ENCODE measurements at regions not wholly inside any gene's neighbourhood (a gene's known extent, or its start where the extent isn't known, plus 50 kb on each side); places are given as distances from the start of the nearest gene placed in this dataset.

GRCh38 chr21:19987671-19988070 is 1010.5 kb upstream of the NCAM2 start (continued):
- no peak for TF ChIP-seq POLR2AphosphoS5 (IDR thresholded peaks at IDR 0.05; ENCODE audit: low read depth, low read length)

DNA sequence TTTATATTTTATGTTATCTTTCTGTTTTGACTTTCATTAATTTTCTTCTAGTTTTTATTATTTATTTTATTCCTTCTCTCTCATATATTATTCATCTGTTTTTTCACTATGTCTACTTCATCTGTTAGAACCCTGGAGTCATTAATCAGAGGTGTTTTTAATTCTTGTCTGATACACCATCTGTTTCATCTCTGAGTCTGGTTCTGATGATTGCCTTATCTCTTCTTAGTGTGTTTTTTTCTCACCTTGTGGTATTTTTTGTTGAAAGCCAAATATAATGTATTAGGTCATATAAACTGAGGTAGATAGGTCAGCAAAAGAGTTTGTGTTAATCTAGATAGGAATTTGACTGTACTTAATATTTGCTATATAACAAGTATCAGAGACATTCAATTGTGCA is 1005.7 kb upstream of the NCAM2 start:
- no peak overlapping the region for H3K9ac ChIP-seq (ENCODE audit: low read length)
- H3K27ac ChIP-seq (ENCODE audit: low read depth, low read length): no peak overlapping the region
- no peak overlapping the region for H2AFZ ChIP-seq (ENCODE audit: low read depth, low read length, poor library complexity, severe bottlenecking)
- ChIA-PET POLR2A (no interaction called here), CTCF (no interaction called here), RAD21 (ENCODE audit: low non-redundant PET in 1 of 2, low total read pairs in 2 of 2, uncharacterized antibody in 2 of 2, unreplicated experiment in 2 of 2) (no interaction called here)
- H3K4me3 ChIP-seq (replicated peaks in 1 of 2; ENCODE audit: low read depth in 1 of 2, low read length in 2 of 2): no peak overlapping the region
- no peaks in the 10 kb centered on the region for H3K79me2 ChIP-seq (ENCODE audit: insufficient read depth, low read length)
- no peaks in the 10 kb centered on the region for H3K27me3 ChIP-seq (ENCODE audit: insufficient read depth, low read length)
- DNase-seq (ENCODE audit: low read depth, low spot score) (no peak), ATAC-seq (no peak)
- no peak for TF ChIP-seq CBX3 (IDR thresholded peaks at IDR 0.05; ENCODE audit: low read depth)
- TF ChIP-seq FOSL1 (IDR thresholded peaks at IDR 0.05; ENCODE audit: low read depth): no peak
- no peak for TF ChIP-seq SIN3A (IDR thresholded peaks at IDR 0.05; ENCODE audit: low read depth)
- TF ChIP-seq POLR2A (IDR thresholded peaks at IDR 0.05; ENCODE audit: borderline replicate concordance, extremely low read depth, insufficient read depth, insufficient read length): no peak
- no peak for TF ChIP-seq ZNF274 (IDR thresholded peaks at IDR 0.05; ENCODE audit: low read depth, low read length)
- no peak for TF ChIP-seq JUND (IDR thresholded peaks at IDR 0.05)
- TF ChIP-seq, protein P1, sequence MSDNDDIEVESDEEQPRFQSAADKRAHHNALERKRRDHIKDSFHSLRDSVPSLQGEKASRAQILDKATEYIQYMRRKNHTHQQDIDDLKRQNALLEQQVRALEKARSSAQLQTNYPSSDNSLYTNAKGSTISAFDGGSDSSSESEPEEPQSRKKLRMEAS (IDR thresholded peaks at IDR 0.05): no peak
- TF ChIP-seq POLR2AphosphoS5 (IDR thresholded peaks at IDR 0.05; ENCODE audit: low read depth, low read length): no peak
- H3K4me2 ChIP-seq (ENCODE audit: low read length): no peak overlapping the region
- H3K9me3 ChIP-seq (ENCODE audit: control insufficient read depth in 1 of 2, insufficient read depth in 1 of 2, low read depth in 1 of 2, low read length in 2 of 2): peaks cover 12 to 18% of the 10 kb centered on the region in 2 experiments; a peak in 3 of 4 replicates
- H3K36me3 ChIP-seq (ENCODE audit: control insufficient read depth in 1 of 2, insufficient read depth in 2 of 2, low read length in 2 of 2): no peaks in the 10 kb centered on the region
- H4K20me1 ChIP-seq (ENCODE audit: insufficient read depth): no peaks in the 10 kb centered on the region
- H3K4me1 ChIP-seq (ENCODE audit: control insufficient read depth in 1 of 2, insufficient read depth in 2 of 2, low read length in 2 of 2): no peaks in the 10 kb centered on the region
- intact Hi-C loops (cut with micrococcal nuclease): no loop called here
- H3K9me2 ChIP-seq (ENCODE audit: insufficient read depth): no peaks in the 10 kb centered on the region
- BruUV-seq (replicated peaks): no TSS peak

DNA sequence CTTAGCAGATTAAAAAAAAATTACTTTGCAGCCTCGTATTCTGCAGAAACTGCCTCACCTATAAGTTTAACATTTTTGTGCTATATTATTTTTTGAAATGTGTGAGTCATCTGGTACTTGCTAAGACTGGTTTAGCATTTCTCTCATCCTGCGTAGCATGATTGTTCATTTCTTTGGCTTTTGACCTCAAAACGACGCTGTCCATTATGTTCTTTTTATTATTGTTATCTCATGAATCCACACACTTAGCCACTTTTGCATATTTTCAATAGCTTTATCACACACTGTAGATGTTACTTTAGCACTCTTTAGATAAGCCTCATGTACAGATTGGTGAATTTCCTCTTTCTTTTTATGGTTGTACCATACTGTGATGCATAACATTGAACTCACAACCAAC is 1004.9 kb upstream of the NCAM2 start:
- no peaks in the 10 kb centered on the region for H3K27me3 ChIP-seq (ENCODE audit: insufficient read depth, low read length)
- H3K79me2 ChIP-seq (ENCODE audit: insufficient read depth, low read length): no peaks in the 10 kb centered on the region
- H4K20me1 ChIP-seq (ENCODE audit: insufficient read depth): no peaks in the 10 kb centered on the region
- peaks cover 15 to 22% of the 10 kb centered on the region in 2 experiments; a peak in 3 of 4 replicates for H3K9me3 ChIP-seq (ENCODE audit: control insufficient read depth in 1 of 2, insufficient read depth in 1 of 2, low read depth in 1 of 2, low read length in 2 of 2)
- CTCF ChIA-PET: no interaction called here
- RAD21 ChIA-PET (ENCODE audit: low non-redundant PET in 1 of 2, low total read pairs in 2 of 2, uncharacterized antibody in 2 of 2, unreplicated experiment in 2 of 2): no interaction called here
- no peak overlapping the region for H3K27ac ChIP-seq (ENCODE audit: low read depth, low read length)
- no peak overlapping the region for H2AFZ ChIP-seq (ENCODE audit: low read depth, low read length, poor library complexity, severe bottlenecking)
- DNase-seq (ENCODE audit: low read depth, low spot score) (no peak), ATAC-seq (no peak)
- no TSS peak for BruUV-seq (replicated peaks)
- H3K9me2 ChIP-seq (ENCODE audit: insufficient read depth): no peaks in the 10 kb centered on the region
- TF ChIP-seq EGR1 (IDR thresholded peaks at IDR 0.05; ENCODE audit: low read depth) (no peak), POLR2AphosphoS5 (IDR thresholded peaks at IDR 0.05; ENCODE audit: low read depth, low read length) (no peak), ELF1 (IDR thresholded peaks at IDR 0.05; ENCODE audit: borderline replicate concordance, low read depth) (no peak), CBX3 (IDR thresholded peaks at IDR 0.05; ENCODE audit: low read depth) (no peak), REST (IDR thresholded peaks at IDR 0.05; ENCODE audit: low read depth) (no peak), JUND (IDR thresholded peaks at IDR 0.05) (no peak), EZH2 (IDR thresholded peaks at IDR 0.05) (no peak), POLR2A (IDR thresholded peaks at IDR 0.05; ENCODE audit: borderline replicate concordance, extremely low read depth, insufficient read depth, insufficient read length) (no peak), CTCF (IDR thresholded peaks at IDR 0.05 in 2 of 3, conservative IDR thresholded peaks at IDR 0.05 in 1 of 3; ENCODE audit: borderline replicate concordance in 1 of 3, insufficient read depth in 1 of 3, low read depth in 2 of 3, low read length in 2 of 3) (no peak), SIN3A (IDR thresholded peaks at IDR 0.05; ENCODE audit: low read depth) (no peak)
- H3K4me1 ChIP-seq (ENCODE audit: control insufficient read depth in 1 of 2, insufficient read depth in 2 of 2, low read length in 2 of 2): no peaks in the 10 kb centered on the region
- H3K36me3 ChIP-seq (ENCODE audit: control insufficient read depth in 1 of 2, insufficient read depth in 2 of 2, low read length in 2 of 2): no peaks in the 10 kb centered on the region
- no peak overlapping the region for H3K4me2 ChIP-seq (ENCODE audit: low read length)
- intact Hi-C loops (cut with micrococcal nuclease): no loop called here
- POLR2A ChIA-PET: no interaction called here
- no peak overlapping the region for H3K9ac ChIP-seq (ENCODE audit: low read length)
- no peak overlapping the region for H3K4me3 ChIP-seq (replicated peaks in 1 of 2; ENCODE audit: low read depth in 1 of 2, low read length in 2 of 2)

Measured in HCT116 (cell line).